ENCODE measurements at regions not wholly inside any gene's neighbourhood (a gene's known extent, or its start where the extent isn't known, plus 50 kb on each side); places are given as distances from the start of the nearest gene placed in this dataset.
"Not testable (repeated sequence)": the region's sequence is repeated elsewhere in the genome, so short reads cannot be mapped to it uniquely, and the experiment has no call there.

- H3K36me3 ChIP-seq; H3K27ac ChIP-seq; H3K4me1 ChIP-seq; H3K9me3 ChIP-seq; H3K4me3 ChIP-seq; H3K27me3 ChIP-seq; DNase-seq; intact Hi-C loops (cut with DNase I): not testable (repeated sequence)
- 68% methylated on average over 7 of the region's 8 CpGs for WGBS, 2 donors
Observed at GRCh38 chr22:11017108-11017507, 4510.9 kb upstream of the OR11H1 start.

DNA sequence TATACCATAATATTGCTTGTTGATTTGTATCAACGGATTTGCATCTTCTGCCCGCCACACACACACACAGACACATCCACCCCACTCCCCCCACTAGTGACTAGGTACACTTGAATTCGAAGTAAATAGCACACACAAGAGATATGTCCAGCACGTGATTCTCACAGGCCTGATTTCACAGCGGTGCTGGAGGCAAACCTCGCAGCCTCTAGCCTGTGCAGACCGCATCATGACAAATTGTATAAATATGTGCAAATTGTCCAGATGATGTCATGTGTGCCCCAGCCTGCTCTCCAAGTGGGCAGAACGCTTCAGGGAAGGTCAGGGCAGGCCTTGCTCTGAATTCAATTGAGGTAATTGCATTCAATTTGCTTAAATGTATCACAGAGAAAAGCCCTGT lies 4507.5 kb upstream of the OR11H1 start:
- H3K27me3 ChIP-seq; H3K36me3 ChIP-seq; intact Hi-C loops (cut with DNase I); H3K27ac ChIP-seq; DNase-seq; H3K4me3 ChIP-seq; H3K4me1 ChIP-seq: not testable (repeated sequence)
- H3K9me3 ChIP-seq = peaks cover 0 to 15% (median 7%) of the 10 kb centered on the region in 3 donors
- 36 to 56% methylated on average over 4 to 7 of the region's 8 CpGs for WGBS, 2 donors

GRCh38 chr22:11026541-11026940 lies 4501.5 kb upstream of the OR11H1 start:
- WGBS, 2 donors = 47 to 50% methylated on average over 4 of the region's 4 CpGs
- H3K4me3 ChIP-seq; H3K27ac ChIP-seq; intact Hi-C loops (cut with DNase I); H3K4me1 ChIP-seq; H3K27me3 ChIP-seq; DNase-seq; H3K36me3 ChIP-seq: not testable (repeated sequence)
- peaks cover 0 to 58% (median 30%) of the 10 kb centered on the region in 3 donors for H3K9me3 ChIP-seq

GRCh38 chr22:11027064-11027463 lies 4500.9 kb upstream of the OR11H1 start:
- H3K27me3 ChIP-seq; H3K4me1 ChIP-seq; H3K4me3 ChIP-seq; intact Hi-C loops (cut with DNase I); H3K36me3 ChIP-seq; H3K27ac ChIP-seq; DNase-seq: not testable (repeated sequence)
- peaks cover 0 to 61% (median 31%) of the 10 kb centered on the region in 3 donors for H3K9me3 ChIP-seq
- 64 to 65% methylated on average over 9 of the region's 9 CpGs for WGBS, 2 donors

DNA sequence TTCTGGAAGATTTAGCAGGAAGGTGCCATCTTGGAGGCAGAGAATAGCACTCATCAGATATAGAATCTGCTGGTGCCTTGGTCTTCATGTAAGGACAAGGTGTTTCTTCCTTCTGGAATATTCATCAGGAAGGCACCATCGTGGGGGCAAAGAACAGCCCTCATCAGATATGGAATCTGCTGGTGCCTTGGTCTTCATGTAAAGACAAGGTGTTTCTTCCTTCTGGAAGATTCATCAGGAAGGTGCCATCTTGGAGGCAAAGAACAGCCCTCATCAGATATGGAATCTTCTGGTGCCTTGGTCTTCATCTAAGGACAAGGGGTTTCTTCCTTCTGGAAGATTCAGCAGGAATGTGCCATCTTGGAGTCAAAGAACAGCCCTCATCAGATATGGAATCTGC lies 4500.5 kb upstream of the OR11H1 start:
- H3K9me3 ChIP-seq = peaks cover 0 to 66% (median 36%) of the 10 kb centered on the region in 3 donors

DNA sequence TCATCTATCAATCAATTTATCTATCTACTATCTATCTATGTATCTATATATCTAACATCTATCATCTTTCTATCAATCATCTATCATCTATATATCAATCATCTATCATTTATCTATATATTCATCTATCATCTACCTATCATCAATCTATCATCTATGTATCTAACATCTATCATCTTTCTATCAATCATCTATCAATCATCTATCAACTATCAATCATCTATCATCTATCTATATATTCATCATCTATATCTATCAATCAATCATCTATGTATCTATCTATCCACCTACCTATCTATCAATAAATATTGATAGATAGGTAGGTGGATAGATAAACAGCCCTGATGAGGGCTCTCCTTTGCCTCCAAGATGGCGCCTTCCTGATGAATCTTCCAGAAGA lies 4499.8 kb upstream of the OR11H1 start:
- 18 to 20% methylated on average over 1 of the region's 1 CpG for WGBS, 2 donors
- intact Hi-C loops (cut with DNase I); H3K4me3 ChIP-seq; H3K4me1 ChIP-seq; H3K27ac ChIP-seq; DNase-seq; H3K27me3 ChIP-seq; H3K36me3 ChIP-seq: not testable (repeated sequence)
- H3K9me3 ChIP-seq = peaks cover 0 to 72% (median 41%) of the 10 kb centered on the region in 3 donors

More for the DNA sequence above, 4500.5 kb upstream of the OR11H1 start:
- DNase-seq; intact Hi-C loops (cut with DNase I); H3K27me3 ChIP-seq; H3K27ac ChIP-seq; H3K4me1 ChIP-seq; H3K36me3 ChIP-seq; H3K4me3 ChIP-seq: not testable (repeated sequence)
- WGBS, 2 donors = 29 to 35% methylated on average over 1 of the region's 1 CpG

GRCh38 chr22:11029534-11029933 lies 4498.5 kb upstream of the OR11H1 start:
- 59 to 68% methylated on average over 8 of the region's 8 CpGs for WGBS, 2 donors
- H3K9me3 ChIP-seq = peaks cover 0 to 82% (median 53%) of the 10 kb centered on the region in 3 donors
- H3K4me3 ChIP-seq; H3K27me3 ChIP-seq; H3K4me1 ChIP-seq; DNase-seq; H3K36me3 ChIP-seq; intact Hi-C loops (cut with DNase I); H3K27ac ChIP-seq: not testable (repeated sequence)

DNA sequence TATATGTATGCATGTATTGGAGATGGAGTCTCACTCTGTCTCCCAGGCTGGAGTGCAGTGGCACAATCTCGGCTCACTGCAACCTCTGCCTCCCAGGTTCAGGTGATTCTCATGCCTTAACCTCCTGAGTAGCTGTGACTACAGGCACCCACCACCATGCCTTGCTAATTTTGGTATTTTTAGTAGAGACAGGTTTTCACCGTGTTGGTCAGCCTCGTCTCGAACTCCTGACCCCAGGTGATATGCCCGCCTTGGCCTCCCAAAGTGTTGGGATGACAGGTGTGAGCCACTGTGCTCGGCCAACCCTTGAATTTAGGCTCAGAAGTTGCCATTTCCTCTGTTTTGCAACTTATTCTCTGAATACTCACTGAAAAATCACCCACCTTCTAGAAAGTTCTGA lies 4498.0 kb upstream of the OR11H1 start:
- intact Hi-C loops (cut with DNase I); DNase-seq; H3K27me3 ChIP-seq; H3K4me1 ChIP-seq; H3K4me3 ChIP-seq; H3K36me3 ChIP-seq; H3K27ac ChIP-seq: not testable (repeated sequence)
- peaks cover 0 to 84% (median 56%) of the 10 kb centered on the region in 3 donors for H3K9me3 ChIP-seq
- WGBS, 2 donors = 51 to 54% methylated on average over 6 of the region's 6 CpGs

DNA sequence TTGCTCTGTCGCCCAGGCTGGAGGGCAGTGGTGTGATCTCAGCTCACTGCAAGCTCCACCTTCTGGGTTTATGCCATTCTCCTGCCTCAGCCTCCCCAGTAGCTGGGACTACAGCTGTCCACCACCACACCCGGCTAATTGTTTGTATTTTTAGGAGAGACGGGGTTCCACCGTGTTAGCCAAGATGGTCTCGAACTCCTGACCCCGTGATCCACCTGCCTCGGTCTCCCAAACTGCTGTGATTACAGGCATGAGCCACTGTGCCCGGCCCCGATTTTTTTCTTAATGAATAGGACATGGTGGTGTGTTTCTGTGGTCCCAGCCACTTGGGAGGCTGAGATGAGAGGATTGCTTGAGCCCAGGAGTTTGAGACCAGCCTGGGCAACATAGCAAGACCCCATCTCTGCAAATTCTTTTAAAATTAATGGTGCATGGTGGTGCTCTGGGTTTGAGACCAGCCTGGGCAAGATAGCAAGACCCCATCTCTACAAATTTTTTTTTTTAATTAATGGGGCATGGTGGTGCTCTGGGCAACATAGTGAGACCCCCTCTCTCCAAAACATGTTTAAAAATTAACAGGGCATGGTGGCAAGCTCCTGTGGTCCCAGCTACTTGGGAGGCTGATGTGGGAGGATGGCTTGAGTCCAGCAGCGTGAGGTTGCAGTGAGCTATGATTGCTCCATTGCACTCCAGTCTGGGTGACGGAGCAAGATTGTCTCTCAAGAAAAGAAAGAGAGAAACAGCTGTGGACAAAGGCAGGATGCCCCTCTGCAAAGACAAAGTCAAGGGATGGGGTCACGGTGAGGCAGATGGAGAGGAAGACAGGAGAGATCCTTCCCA lies 4497.2 kb upstream of the OR11H1 start:
- H3K27me3 ChIP-seq; DNase-seq; H3K27ac ChIP-seq; H3K4me1 ChIP-seq; H3K36me3 ChIP-seq; H3K4me3 ChIP-seq; intact Hi-C loops (cut with DNase I): not testable (repeated sequence)
- H3K9me3 ChIP-seq = peaks cover 0 to 87% (median 57%) of the 10 kb centered on the region in 3 donors
- WGBS, 2 donors = 64 to 72% methylated on average over 12 of the region's 12 CpGs

GRCh38 chr22:11032115-11032514 lies 4495.9 kb upstream of the OR11H1 start:
- H3K9me3 ChIP-seq = peaks cover 0 to 86% (median 56%) of the 10 kb centered on the region in 3 donors
- 76% methylated on average over 13 of the region's 13 CpGs for WGBS, 2 donors

GRCh38 chr22:11034660-11034987 lies 4493.4 kb upstream of the OR11H1 start:
- DNase-seq; H3K4me1 ChIP-seq; H3K4me3 ChIP-seq; H3K27me3 ChIP-seq; H3K27ac ChIP-seq; intact Hi-C loops (cut with DNase I); H3K36me3 ChIP-seq: not testable (repeated sequence)
- WGBS, 2 donors = 49 to 52% methylated on average over 6 of the region's 6 CpGs
- peaks cover 6 to 90% (median 72%) of the 10 kb centered on the region in 3 donors for H3K9me3 ChIP-seq

More at GRCh38 chr22:11032115-11032514, 4495.9 kb upstream of the OR11H1 start:
- H3K36me3 ChIP-seq; H3K27ac ChIP-seq; H3K4me1 ChIP-seq; H3K27me3 ChIP-seq; intact Hi-C loops (cut with DNase I); DNase-seq; H3K4me3 ChIP-seq: not testable (repeated sequence)

DNA sequence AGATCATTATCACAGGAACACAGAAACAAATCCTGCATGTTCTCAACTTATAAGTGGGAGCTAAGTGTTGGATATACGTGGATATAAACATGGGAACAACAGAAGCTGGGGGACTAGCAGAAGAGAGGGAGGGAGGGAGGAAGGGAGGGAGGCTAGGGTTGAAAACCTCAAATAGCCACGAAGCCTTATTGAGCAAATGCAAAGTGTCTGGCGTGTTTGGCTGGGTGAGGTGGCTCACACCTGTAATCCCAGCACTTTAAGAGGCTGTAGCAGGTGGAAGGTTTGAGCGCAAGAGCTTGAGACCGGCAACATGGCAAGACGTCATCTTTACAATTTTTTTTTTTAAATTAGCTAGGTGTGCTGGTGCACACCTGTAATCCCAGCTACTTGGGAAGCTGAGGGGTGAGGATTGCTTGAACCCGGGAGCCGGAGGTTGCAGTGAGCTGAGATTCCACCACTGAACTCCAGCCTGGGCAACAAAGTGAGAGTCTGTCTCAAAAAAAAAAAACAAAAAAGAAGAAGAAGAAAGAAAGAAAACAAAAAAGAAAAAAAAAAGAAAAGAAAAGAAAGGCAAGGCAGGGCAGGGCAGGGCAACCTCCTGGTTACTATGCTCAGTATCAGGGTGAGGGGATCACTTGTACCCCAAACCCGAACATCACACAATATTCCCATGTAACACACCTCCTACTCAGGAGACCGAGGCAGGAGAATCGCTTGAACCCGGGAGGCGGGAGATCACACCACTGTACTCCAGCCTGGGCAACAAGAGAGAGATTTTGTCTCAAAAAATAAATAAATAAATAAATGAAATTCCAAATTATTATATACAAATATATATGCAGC lies 4492.7 kb upstream of the OR11H1 start:
- H3K4me1 ChIP-seq; H3K27ac ChIP-seq; H3K36me3 ChIP-seq; H3K27me3 ChIP-seq; H3K4me3 ChIP-seq; DNase-seq; intact Hi-C loops (cut with DNase I): not testable (repeated sequence)
- H3K9me3 ChIP-seq = peaks cover 6 to 92% (median 76%) of the 10 kb centered on the region in 3 donors
- 62 to 67% methylated on average over 13 of the region's 13 CpGs for WGBS, 2 donors

DNA sequence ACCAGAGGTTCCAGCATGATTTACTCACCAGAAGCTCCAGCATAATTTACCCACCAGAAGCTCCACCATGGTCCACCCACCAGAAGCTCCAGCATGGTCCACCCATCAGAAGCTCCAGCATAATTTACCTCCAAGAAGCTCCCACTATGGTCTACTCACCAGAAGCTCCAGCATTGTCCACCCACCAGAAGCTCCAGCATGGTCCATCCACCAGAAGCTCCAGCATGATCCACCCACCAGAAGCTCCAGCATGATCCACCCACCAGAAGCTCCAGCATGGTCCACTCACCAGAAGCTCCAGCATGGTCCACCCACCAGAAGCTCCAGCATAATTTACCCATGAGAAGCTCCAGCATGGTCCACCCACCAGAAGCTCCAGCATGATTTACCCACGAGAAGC lies 4490.7 kb upstream of the OR11H1 start:
- WGBS, 2 donors = 54 to 55% methylated on average over 1 of the region's 1 CpG
- peaks cover 6 to 94% (median 71%) of the 10 kb centered on the region in 3 donors for H3K9me3 ChIP-seq
- H3K4me3 ChIP-seq; H3K4me1 ChIP-seq; intact Hi-C loops (cut with DNase I); H3K36me3 ChIP-seq; DNase-seq; H3K27ac ChIP-seq; H3K27me3 ChIP-seq: not testable (repeated sequence)
